Muscle of arm (tissue), 1 donor: ENCODE measurements at regions not wholly inside any gene's neighbourhood (a gene's known extent, or its start where the extent isn't known, plus 50 kb on each side); places are given as distances from the start of the nearest gene placed in this dataset.
"Not testable (repeated sequence)": the region's sequence is repeated elsewhere in the genome, so short reads cannot be mapped to it uniquely, and the experiment has no call there.

Experiments
- DNase-seq: peaks from one replicate; pipeline ENCODE4 v3.0.0-alpha.2; 2013

- not testable (repeated sequence) for DNase-seq
Measured at GRCh38 chr13:22814433-22814832, 366.3 kb upstream of the SGCG start.

GRCh38 chr13:22821589-22821988, 359.2 kb upstream of the SGCG start:
- DNase-seq, result no peak

- no peak for DNase-seq
Measured at GRCh38 chr13:22825186-22825585, 355.6 kb upstream of the SGCG start.

GRCh38 chr13:22828081-22828480, 352.7 kb upstream of the SGCG start:
- no peak for DNase-seq

GRCh38 chr13:22836475-22836874, 344.3 kb upstream of the SGCG start:
- DNase-seq, result no peak

- DNase-seq, result no peak
Measured at GRCh38 chr13:22837980-22838647, 342.7 kb upstream of the SGCG start.

- no peak for DNase-seq
Measured at GRCh38 chr13:22839603-22840530, 340.9 kb upstream of the SGCG start.

- no peak for DNase-seq
Measured at GRCh38 chr13:22846551-22846950, 334.2 kb upstream of the SGCG start.

GRCh38 chr13:22848539-22849052, 332.2 kb upstream of the SGCG start:
- no peak for DNase-seq

- no peak for DNase-seq
Measured at GRCh38 chr13:22855926-22856325, 324.9 kb upstream of the SGCG start.

- DNase-seq, result not testable (repeated sequence)
Measured at GRCh38 chr13:22858980-22859379, 321.8 kb upstream of the SGCG start.

GRCh38 chr13:22859411-22859810, 321.4 kb upstream of the SGCG start:
- not testable (repeated sequence) for DNase-seq

- DNase-seq, result no peak
Measured at GRCh38 chr13:22861958-22862466, 318.8 kb upstream of the SGCG start.

GRCh38 chr13:22862478-22862877, 318.3 kb upstream of the SGCG start:
- DNase-seq, result peak; percentile 38

- no peak for DNase-seq
Measured at GRCh38 chr13:22866221-22866620, 314.6 kb upstream of the SGCG start.

GRCh38 chr13:22871231-22871630, 309.5 kb upstream of the SGCG start:
- DNase-seq, result no peak

GRCh38 chr13:22874839-22875238, 305.9 kb upstream of the SGCG start:
- DNase-seq, result no peak

GRCh38 chr13:22877421-22877820, 303.4 kb upstream of the SGCG start:
- DNase-seq, result no peak

GRCh38 chr13:22880741-22881720, 299.7 kb upstream of the SGCG start:
- DNase-seq, result no peak

- DNase-seq, result not testable (repeated sequence)
Measured at GRCh38 chr13:22881721-22882608, 298.8 kb upstream of the SGCG start.
